Neural progenitor cell (in vitro differentiated cells): ENCODE measurements at regions not wholly inside any gene's neighbourhood (a gene's known extent, or its start where the extent isn't known, plus 50 kb on each side); places are given as distances from the start of the nearest gene placed in this dataset.
A peak's percentile ranks its signal among the peaks of the same experiment; 100 is the strongest.

Source experiments
- DNase-seq: peaks from one replicate; pipeline ENCODE4 v3.0.0-alpha.2; 2016; ENCODE audit warnings: low spot score
- H2AFZ ChIP-seq: fragments of 200-600 bp; sonication (generic); replicated peaks from 2 replicates; pipeline ENCODE4 v1.6.1; 2016; ENCODE audit warnings: antibody characterized with exemption
- H3F3A ChIP-seq: fragments of 200-600 bp; sonication (generic); 2 replicates; pipeline ENCODE4 v1.6.1; 2016; ENCODE audit warnings: antibody characterized with exemption, low read depth
- H3K27ac ChIP-seq: fragments of 200-600 bp; sonication (generic); 2 replicates; pipeline ENCODE4 v1.5.1; 2016; ENCODE audit warnings: mild to moderate bottlenecking
- H3K27me3 ChIP-seq: fragments of 200-600 bp; sonication (generic); 2 replicates; pipeline ENCODE4 v1.6.1; 2016; ENCODE audit warnings: mild to moderate bottlenecking, moderate library complexity
- H3K36me3 ChIP-seq: fragments of 200-600 bp; sonication (generic); 2 replicates; pipeline ENCODE4 v1.5.1; 2016
- H3K4me1 ChIP-seq: fragments of 200-600 bp; sonication (generic); 2 replicates; pipeline ENCODE4 v1.6.1; 2016; ENCODE audit warnings: mixed run types
- H3K4me2 ChIP-seq: fragments of 200-600 bp; sonication (generic); 2 replicates; pipeline ENCODE4 v1.6.1; 2016
- H3K4me3 ChIP-seq: fragments of 200-600 bp; sonication (generic); 2 replicates; pipeline ENCODE4 v1.5.1; 2016
- H3K79me2 ChIP-seq: fragments of 200-600 bp; sonication (generic); 2 replicates; pipeline ENCODE4 v1.6.1; 2016; ENCODE audit warnings: low read depth
- H3K9ac ChIP-seq: fragments of 200-600 bp; sonication (generic); 2 replicates; pipeline ENCODE4 v1.6.1; 2016
- H3K9me3 ChIP-seq: fragments of 200-600 bp; sonication (generic); 2 replicates; pipeline ENCODE4 v1.5.1; 2016; ENCODE audit warnings: low read depth
- H4K20me1 ChIP-seq: fragments of 200-600 bp; sonication (generic); 2 replicates; pipeline ENCODE4 v1.6.1; 2016; ENCODE audit warnings: low read depth
- H3K27ac Mint-ChIP-seq: 3 replicates; pipeline ENCODE4 v1.8.0; 2021; ENCODE audit warnings: mixed read lengths
- H3K27me3 Mint-ChIP-seq: 2 replicates; pipeline ENCODE4 v1.8.0; 2022; ENCODE audit warnings: low read depth, mild to moderate bottlenecking, inconsistent platforms, moderate library complexity, mixed read lengths; ENCODE audit not compliant: insufficient read depth
- H3K36me3 Mint-ChIP-seq: 3 replicates; pipeline ENCODE4 v1.8.0; 2021; ENCODE audit warnings: mixed read lengths
- H3K4me1 Mint-ChIP-seq: 3 replicates; pipeline ENCODE4 v1.8.0; 2021; ENCODE audit warnings: mixed read lengths
- H3K4me3 Mint-ChIP-seq: 3 replicates; pipeline ENCODE4 v1.8.0; 2021; ENCODE audit warnings: mild to moderate bottlenecking, moderate library complexity, mixed read lengths
- H3K9me3 Mint-ChIP-seq: 3 replicates; pipeline ENCODE4 v1.8.0; 2020; ENCODE audit warnings: mixed read lengths
- EZH2 ChIP-seq: fragments of 200-600 bp; sonication (generic); IDR thresholded peaks from 2 replicates; pipeline ENCODE4 v1.6.1; 2017; ENCODE audit warnings: antibody characterized with exemption, mild to moderate bottlenecking, moderate library complexity
- EZH2phosphoT487 ChIP-seq: fragments of 200-600 bp; sonication (generic); IDR thresholded peaks from 2 replicates; pipeline ENCODE4 v1.6.1; 2017; ENCODE audit warnings: antibody characterized with exemption
- TF ChIP-seq, protein P1 (sequence below): fragments of 200-600 bp; sonication (generic); IDR thresholded peaks from 2 replicates; pipeline ENCODE4 v1.5.1; 2017; ENCODE audit warnings: antibody characterized with exemption, mild to moderate bottlenecking

DNA sequence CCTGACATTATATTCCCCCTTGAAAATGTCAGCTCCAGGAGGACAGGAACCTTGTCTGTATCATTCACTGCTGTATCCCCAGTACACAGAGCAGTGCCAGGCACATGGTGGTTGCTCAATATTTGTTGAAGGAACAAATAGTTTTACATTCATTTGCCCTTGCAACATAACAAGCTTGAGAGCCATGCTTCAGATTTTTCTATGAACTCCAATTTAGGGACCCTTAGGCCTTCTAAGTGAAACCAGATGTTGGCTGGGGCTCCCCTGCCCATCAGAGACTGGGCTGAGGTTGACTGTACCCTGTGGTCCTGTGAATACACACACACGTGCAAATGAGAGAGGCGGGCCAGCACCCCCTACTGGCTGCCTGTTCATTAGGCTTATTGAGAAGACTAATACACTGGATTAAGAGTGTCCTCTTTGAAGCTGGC is 214.9 kb upstream of the WWC1 start:
- H3K36me3 ChIP-seq = no peaks in the 10 kb centered on the region
- no peaks in the 10 kb centered on the region for H3K79me2 ChIP-seq
- H3K4me3 ChIP-seq = no peak overlapping the region
- Mint-ChIP-seq H3K27me3 (no peaks in the 10 kb centered on the region), H3K36me3 (peaks cover 11% of the 10 kb centered on the region), H3K4me3 (no peak overlapping the region), H3K27ac (no peak overlapping the region), H3K4me1 (peaks cover 18% of the 10 kb centered on the region), H3K9me3 (peaks cover 18% of the 10 kb centered on the region)
- H3K9me3 ChIP-seq = no peaks in the 10 kb centered on the region
- no peaks in the 10 kb centered on the region for H3K4me1 ChIP-seq
- TF ChIP-seq, protein P1, sequence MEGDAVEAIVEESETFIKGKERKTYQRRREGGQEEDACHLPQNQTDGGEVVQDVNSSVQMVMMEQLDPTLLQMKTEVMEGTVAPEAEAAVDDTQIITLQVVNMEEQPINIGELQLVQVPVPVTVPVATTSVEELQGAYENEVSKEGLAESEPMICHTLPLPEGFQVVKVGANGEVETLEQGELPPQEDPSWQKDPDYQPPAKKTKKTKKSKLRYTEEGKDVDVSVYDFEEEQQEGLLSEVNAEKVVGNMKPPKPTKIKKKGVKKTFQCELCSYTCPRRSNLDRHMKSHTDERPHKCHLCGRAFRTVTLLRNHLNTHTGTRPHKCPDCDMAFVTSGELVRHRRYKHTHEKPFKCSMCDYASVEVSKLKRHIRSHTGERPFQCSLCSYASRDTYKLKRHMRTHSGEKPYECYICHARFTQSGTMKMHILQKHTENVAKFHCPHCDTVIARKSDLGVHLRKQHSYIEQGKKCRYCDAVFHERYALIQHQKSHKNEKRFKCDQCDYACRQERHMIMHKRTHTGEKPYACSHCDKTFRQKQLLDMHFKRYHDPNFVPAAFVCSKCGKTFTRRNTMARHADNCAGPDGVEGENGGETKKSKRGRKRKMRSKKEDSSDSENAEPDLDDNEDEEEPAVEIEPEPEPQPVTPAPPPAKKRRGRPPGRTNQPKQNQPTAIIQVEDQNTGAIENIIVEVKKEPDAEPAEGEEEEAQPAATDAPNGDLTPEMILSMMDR = peak; percentile 69
- TF ChIP-seq EZH2phosphoT487 = no peak
- no peaks in the 10 kb centered on the region for H3F3A ChIP-seq
- H3K4me2 ChIP-seq = no peak overlapping the region
- no peak overlapping the region for H3K9ac ChIP-seq
- DNase-seq = peak; percentile 73
- no peaks in the 10 kb centered on the region for H3K27me3 ChIP-seq
- no peaks in the 10 kb centered on the region for H4K20me1 ChIP-seq
- H3K27ac ChIP-seq = no peak overlapping the region
- H2AFZ ChIP-seq = no peak overlapping the region

DNA sequence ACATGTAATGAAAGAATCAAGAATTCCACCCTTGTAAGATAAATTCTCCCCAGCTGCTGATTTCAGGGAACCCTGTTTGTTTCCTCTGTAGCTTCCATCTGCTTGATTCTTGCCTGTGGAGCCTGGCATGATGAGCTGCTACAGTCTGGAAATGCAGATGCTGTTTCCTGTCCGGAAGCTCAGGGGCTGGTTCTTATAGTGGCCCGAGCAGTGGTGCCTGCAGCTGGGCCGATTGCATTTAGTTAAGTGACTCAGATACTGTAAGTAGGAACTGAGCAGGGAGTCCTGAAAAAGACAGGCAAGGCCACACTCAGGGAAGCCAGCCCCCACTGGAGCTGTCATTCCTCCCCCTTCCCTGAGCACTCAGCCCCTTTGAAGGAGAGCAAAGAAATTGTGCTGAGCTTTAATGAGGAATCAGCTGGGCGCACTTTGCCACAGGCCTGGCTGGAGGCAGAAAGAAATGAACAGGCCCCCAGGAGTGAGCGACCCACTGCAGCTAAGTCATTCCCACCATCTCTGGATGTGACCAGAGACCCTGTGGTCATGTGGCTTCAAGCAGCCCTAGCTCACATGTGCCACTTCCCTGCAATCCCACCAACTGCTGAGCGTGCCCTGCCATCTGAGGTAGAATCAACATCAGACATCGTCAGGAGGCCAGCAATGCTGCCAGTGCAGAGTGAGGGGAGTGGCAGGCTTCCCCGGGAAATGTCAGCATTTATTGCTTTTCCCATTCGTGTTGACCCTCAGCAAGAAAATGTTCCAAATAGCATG is 206.0 kb upstream of the WWC1 start:
- H3K27ac Mint-ChIP-seq = no peak overlapping the region
- TF ChIP-seq, protein P1 = no peak
- no peak for TF ChIP-seq EZH2phosphoT487
- TF ChIP-seq EZH2 = no peak
- Histone ChIP-seq H3K4me2 (no peak overlapping the region), H3K4me1 (peaks cover 17% of the 10 kb centered on the region), H3K36me3 (no peaks in the 10 kb centered on the region), H3K27me3 (no peaks in the 10 kb centered on the region), H3F3A (peaks cover 8% of the 10 kb centered on the region), H3K4me3 (no peak overlapping the region), H3K9me3 (no peaks in the 10 kb centered on the region), H4K20me1 (no peaks in the 10 kb centered on the region), H3K9ac (no peak overlapping the region), H3K27ac (no peak overlapping the region), H3K79me2 (no peaks in the 10 kb centered on the region), H2AFZ (no peak overlapping the region)
- peaks cover 29% of the 10 kb centered on the region for H3K9me3 Mint-ChIP-seq
- no peaks in the 10 kb centered on the region for H3K27me3 Mint-ChIP-seq
- H3K4me3 Mint-ChIP-seq = no peak overlapping the region
- H3K36me3 Mint-ChIP-seq = peaks cover 15% of the 10 kb centered on the region
- H3K4me1 Mint-ChIP-seq = peaks cover 22% of the 10 kb centered on the region
- DNase-seq = no peak

DNA sequence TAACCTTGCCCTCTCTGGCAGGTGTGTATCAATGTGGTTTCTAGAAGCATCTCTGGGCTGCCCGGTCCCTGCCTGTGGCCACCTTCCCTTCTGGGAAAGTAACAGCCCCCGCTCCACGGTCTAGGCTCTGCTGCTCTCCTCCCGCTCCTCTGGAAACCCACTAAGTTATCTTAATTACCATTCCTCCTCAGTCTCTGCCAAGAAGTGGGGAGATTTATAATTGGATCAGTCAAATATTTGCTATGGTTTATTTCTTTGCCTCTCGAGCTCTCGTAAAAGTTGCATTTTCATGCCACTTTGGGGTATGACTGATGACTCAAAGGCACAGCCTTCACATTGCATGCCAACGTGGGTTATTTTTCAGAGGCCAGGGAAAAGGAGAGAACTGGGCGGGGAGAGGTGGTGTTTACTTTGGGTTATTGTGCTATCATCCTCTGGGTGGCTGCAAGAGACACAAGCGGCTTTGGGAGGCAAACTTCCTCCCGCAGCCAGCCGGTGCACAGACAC is 205.3 kb upstream of the WWC1 start:
- Mint-ChIP-seq H3K27me3 (no peaks in the 10 kb centered on the region), H3K27ac (no peak overlapping the region), H3K4me3 (no peak overlapping the region), H3K9me3 (peaks cover 24% of the 10 kb centered on the region), H3K4me1 (peaks cover 22% of the 10 kb centered on the region), H3K36me3 (peaks cover 11% of the 10 kb centered on the region)
- H3K9ac ChIP-seq = no peak overlapping the region
- H3F3A ChIP-seq = peaks cover 8% of the 10 kb centered on the region
- no peaks in the 10 kb centered on the region for H3K79me2 ChIP-seq
- TF ChIP-seq EZH2 (no peak), EZH2phosphoT487 (no peak)
- TF ChIP-seq, protein P1 = no peak
- H3K27me3 ChIP-seq = no peaks in the 10 kb centered on the region
- no peak overlapping the region for H2AFZ ChIP-seq
- no peaks in the 10 kb centered on the region for H3K9me3 ChIP-seq
- no peak for DNase-seq
- no peak overlapping the region for H3K4me2 ChIP-seq
- no peak overlapping the region for H3K4me3 ChIP-seq
- no peaks in the 10 kb centered on the region for H3K36me3 ChIP-seq
- peaks cover 17% of the 10 kb centered on the region for H3K4me1 ChIP-seq
- H4K20me1 ChIP-seq = no peaks in the 10 kb centered on the region
- H3K27ac ChIP-seq = no peak overlapping the region
